Daoy (cell line): ENCODE measurements at regions not wholly inside any gene's neighbourhood (a gene's known extent, or its start where the extent isn't known, plus 50 kb on each side); places are given as distances from the start of the nearest gene placed in this dataset.
A peak's percentile ranks its signal among the peaks of the same experiment; 100 is the strongest.

Experiments used
- DNase-seq: peaks from one replicate; pipeline ENCODE4 v3.0.0-alpha.2; 2015; ENCODE audit warnings: low read depth

DNA sequence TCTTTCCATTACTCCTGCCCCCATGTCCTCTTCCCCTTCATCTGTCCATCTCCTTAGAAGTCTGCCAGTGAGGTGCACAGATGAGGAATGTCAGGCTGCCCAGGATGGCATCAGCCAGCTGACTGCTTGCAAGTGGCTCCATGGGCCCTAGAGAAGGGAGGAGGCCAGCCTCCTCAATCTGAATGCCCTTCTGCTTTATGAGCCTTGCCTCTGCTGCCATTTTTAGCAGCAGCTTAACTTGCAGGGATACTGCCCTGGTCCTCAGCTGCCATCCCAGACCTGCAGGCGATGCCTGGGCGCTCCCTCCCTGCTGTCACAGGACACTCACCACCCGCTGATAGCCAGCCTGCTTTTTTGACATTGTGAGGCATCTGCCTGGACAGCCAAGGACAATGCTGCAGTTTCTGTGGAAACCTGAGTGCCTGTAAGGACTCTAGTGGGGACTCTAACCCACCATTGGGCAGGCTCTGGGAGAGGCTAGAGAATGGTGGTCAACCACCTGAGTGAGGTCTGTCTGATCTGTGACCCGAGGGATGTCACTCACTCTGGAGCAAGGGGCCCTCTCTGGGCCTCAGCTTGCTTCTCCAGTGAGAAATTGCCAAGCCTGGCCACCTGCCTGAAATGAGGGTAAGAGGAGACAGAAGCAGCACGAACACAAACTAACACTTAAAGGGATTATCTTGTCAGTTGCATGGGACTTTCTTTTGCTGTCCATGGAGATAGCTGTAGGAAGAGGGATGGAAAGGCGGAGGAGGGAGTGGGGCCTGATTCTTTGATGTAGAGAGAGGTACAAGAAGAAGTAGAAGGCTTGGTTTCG, 185.0 kb downstream of the MIS18A start:
- DNase-seq: no peak

DNA sequence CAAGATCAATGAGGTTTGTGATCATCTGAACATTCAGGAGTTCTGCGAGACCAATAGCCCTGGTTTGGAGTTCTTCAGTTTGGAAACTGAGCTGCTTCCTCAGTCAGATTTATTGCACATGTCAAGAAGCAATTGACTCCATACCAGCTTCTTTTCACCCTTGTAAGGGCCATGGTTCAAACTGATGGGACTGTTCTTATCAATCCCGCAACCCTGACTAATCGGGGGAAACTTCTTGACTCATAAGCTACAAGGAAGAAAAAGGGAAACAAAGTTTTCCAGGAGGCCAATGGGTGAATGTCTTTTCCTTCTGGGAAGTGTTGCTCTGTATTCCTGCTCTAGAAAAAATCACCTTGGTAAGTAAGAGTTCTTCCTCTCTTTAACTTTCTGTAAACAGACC, 187.9 kb downstream of the MIS18A start:
- no peak for DNase-seq

GRCh38 chr21:32089766-32090165, 189.1 kb downstream of the MIS18A start:
- DNase-seq: no peak

DNA sequence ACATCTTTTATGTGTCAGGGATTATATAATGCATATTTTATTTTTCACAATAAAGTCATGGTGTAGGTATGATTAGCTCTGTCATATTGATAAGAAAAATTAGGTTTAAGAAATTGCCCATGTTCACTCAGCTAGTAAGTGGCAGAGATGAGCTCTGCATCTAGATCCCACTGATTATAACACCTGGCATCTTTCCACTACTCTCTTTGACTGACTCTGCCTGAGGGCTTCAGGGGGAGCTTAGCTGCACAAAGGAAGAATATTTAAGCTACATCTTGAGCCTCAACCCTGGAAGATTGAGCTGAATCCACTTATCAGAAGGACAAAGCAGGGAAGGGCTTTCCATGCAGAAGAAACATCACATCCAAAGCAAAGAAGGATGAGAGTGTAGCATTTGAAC, 190.4 kb downstream of the MIS18A start:
- no peak for DNase-seq

GRCh38 chr21:32087447-32087846, 191.4 kb downstream of the MIS18A start:
- no peak for DNase-seq

DNA sequence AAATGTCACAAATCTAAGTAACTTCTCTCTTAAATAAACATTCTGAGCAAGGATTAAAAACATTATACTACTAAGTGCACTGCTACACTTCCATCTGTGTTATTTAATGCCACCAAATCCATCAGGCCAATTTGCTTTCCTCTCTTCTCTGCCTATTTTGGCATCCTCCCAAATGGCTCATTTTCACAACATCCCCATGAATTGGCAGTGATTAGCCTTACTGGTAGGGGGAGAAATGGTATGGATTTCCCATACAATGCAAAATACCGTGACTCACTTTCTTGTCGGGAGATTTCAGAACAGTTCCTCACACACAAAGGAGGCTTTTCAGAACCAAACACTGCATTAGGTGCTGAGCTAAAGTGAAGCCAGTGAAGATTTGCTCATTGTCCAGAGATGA, 195.7 kb downstream of the MIS18A start:
- peak; percentile 76 for DNase-seq

- DNase-seq: no peak
These were observed 196.4 kb downstream of the MIS18A start for GRCh38 chr21:32082466-32082865.

GRCh38 chr21:32073593-32073992, 200.8 kb downstream of the HUNK start:
- DNase-seq: no peak

DNA sequence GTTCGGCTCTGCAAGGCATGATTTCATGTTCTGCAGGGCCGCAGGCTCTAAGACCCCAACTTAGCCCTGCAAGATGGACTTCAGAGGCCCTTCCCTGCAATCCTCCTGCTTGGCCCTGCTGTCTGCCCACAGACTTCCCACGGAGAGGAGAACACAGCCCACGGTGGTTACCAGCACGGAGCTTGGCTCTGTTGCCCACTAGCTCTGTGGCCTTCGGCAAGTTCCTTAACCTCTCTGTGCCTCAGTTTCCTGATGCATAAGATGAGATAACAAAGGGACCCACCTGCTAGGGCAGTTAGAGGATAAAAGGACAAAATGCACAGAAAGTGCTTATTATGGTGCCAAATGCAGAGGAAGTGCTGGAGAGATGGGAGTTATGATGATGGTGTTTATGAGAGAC, 200.4 kb downstream of the HUNK start:
- DNase-seq: no peak

GRCh38 chr21:32071620-32072019, 198.8 kb downstream of the HUNK start:
- DNase-seq: peak; percentile 23

DNA sequence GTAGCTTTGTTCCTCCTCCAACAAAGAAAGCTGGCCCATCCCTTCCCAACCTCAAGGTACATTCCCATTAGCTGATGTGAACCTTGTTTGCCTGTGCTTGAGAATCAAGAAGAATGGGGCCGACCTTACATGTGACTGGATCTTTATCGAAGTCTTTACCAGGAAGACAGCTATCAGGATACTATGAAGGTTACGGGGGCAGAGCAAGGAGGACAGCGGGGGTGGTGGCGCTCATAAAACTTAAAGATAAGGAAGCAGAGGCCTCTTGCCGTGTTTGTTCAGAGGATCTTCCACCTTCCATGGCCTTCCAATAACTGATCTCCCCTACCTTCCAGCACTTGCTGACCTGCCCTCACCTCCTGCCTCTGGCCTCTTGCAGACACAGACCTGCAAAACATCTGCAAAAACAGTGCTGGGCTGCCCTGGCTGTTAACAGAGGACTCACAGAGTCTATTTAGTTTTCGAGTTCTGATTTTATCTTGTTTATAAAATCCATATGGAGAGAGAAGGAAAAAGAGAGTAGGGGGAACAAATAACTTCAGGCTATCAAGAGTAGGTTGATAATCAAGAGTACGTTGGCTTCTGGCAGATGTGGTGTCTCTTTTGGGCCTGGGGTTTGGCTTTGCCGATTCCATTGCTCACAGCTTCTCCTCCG, 198.0 kb downstream of the HUNK start:
- no peak for DNase-seq

- no peak for DNase-seq
These were observed 197.3 kb downstream of the HUNK start for GRCh38 chr21:32070126-32070525.

DNA sequence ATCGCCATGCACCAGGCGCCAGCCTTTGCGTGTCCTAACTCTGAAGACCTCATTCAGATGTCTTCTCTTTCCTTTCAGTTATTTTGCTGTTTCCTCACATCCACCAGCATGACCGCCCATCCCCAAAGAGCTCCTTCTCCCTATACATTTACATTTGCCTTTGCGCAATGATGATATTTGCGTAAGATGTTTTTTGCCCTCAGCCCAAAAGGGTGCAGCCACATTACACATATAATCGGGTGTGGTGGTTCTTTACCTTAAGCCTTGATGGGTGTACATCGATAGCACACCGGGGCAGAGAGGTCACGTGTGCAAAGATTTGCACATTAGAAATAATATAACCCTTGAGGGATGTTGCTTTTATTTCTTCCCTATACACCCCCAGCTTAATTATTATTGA, 192.8 kb downstream of the HUNK start:
- no peak for DNase-seq

- no peak for DNase-seq
These were observed 191.6 kb downstream of the HUNK start for GRCh38 chr21:32064281-32064910.

DNA sequence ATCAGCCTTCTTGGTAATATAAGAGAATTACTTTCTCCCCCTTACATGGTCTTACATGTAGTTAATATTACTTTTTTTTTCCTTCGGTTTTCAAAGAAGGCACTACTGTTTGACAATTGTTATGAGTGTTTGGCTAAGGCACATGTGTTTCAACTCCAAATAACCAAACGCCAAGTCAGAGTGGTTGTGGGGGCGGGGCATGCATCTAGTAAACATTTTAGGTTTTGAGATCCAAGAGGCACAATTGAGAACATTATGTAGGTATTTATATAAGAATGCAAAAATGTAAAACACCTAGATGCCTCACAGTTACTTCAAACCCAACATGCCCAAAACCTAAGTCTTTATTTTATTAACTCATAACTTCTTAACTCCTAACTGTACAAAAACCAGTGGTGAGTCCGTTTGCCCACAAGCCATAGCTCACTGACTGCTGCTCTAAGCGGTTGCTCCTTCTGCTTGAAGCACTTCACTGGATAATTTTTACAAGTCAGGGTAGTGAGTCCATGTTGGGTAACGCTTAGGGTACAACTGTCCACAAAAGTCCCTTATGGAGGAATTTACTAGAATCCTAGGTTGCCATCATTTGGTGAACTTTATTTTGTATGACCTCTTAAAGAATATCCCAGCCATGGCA, 189.9 kb downstream of the HUNK start:
- DNase-seq: no peak

DNA sequence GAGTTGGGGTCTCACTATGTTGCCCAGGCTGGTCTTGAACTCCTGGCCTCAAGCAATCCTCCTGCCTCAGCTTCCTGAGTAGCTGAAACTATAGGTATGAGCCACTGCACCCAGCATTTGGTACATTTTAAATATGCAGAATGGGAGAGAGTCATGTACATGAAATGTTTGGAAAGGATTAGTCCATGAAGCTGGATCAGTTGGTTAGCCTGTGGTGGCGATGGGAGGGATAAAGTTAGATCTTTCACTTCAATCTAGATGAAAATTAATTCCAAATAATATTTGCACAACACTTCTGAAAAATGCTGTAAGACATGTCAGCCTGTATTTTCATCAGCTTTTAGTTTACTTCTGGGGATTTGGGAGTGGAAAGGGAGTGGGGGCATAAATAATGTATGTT, 188.9 kb downstream of the HUNK start:
- no peak for DNase-seq

GRCh38 chr21:32056791-32057190, 184.0 kb downstream of the HUNK start:
- no peak for DNase-seq

DNA sequence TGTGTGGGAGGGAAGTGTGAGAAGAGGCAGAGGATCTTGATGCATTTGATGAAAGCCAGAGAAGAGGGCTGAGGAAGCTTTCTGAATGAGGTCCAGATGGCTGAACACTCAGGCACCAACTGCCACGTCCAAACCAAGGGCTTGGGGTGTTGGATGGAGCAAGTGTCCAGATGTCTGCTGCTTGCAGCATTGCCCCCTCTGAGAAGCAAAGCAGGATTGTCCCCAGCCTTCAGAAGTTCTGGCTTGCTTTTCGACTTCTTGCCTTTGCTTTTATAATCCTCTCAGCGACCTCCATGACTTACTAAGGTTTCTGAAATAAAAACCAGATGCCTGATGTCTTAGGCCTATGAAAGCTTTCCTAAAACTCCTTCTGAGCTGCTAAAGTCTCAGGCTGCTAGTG, 182.5 kb downstream of the HUNK start:
- DNase-seq: no peak
